Fibroblast of peridontal ligament (primary cell): ENCODE measurements at regions not wholly inside any gene's neighbourhood (a gene's known extent, or its start where the extent isn't known, plus 50 kb on each side); places are given as distances from the start of the nearest gene placed in this dataset.
A peak's percentile ranks its signal among the peaks of the same experiment; 100 is the strongest.

ENCODE experiments used
- DNase-seq: peaks from one replicate; pipeline ENCODE4 v3.0.0-alpha.2; 2010; ENCODE audit errors: extremely low read depth

DNA sequence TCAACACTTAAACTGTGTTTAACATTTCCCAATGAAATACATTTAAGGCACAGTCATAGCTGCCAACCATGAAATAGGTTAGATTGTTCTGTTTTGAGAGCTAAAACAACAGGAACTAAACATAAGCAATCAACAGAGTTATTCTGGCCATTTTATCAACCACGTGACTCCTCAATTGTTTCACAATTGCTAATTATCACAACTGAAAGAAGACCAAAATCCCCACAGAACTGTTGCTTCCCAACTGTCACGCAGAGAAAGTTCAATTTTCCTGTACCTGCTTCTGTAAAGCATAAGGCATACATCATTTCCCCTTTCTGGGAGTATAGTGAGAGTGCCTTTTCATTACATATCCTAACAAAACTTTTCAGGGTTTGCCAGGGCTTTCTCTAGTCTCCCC, 248.6 kb downstream of the EPHA4 start:
- no peak for DNase-seq

- DNase-seq: peak; percentile 22
Observed at GRCh38 chr2:221330436-221330835, 241.7 kb downstream of the EPHA4 start.

DNA sequence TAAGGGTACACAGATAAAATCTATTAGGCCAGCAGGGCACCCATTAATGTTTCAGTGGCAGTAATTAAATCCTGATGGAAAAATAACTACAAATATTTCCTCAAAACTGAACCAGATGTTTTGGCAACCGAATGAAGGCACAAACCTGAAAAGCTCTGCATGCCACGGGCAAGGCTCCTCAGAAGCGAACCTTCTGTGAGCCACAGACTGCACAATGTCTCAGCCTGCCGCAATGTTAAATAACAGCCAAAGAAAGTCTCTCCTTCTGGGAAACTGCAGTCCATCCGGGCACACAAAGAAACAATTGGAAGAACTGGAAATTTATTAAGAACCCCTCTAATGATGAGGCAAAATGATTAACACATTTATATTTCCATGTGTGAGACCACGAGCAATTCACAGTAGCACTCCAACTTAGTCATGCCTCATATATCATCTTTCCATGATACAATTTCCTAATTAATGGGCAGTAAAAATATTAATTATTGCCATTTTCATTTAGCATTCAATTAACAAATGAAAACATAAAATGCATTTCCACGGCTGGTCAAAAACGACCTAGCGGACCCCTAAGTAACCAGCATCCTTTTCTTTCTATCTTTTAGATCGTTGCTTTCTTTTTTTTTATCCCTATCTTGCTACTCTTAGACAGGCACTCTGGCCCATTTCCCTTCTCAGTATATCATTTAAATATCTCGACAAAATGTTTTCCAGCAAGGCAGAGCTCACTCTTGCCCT, 237.5 kb downstream of the EPHA4 start:
- DNase-seq: no peak

DNA sequence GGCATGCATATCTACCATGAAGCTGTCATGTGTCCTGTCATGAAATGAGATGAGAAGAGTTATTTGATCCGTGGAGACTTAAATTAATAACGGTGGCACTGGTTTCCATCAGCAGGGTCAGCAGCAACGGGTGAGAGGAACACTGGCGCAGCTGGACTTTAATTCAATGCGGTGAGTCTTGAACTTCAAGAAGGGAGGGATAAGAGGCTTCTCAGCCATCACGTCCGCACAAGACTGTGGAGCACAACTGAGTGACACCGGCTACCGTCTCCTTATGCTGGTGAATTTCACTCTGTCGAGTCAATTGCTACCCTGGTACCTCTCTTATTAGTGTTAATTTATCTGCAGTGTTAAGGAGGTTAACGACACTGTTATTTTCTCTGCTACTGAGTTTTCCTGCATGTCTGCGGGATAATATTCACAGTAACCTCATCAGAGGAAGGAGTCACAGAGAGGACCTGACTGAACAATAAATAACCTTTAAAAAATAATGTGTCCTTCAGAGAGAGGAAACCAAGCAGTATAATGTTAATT, 236.8 kb downstream of the EPHA4 start:
- DNase-seq: no peak

GRCh38 chr2:221336967-221337366, 235.1 kb downstream of the EPHA4 start:
- DNase-seq: no peak

DNA sequence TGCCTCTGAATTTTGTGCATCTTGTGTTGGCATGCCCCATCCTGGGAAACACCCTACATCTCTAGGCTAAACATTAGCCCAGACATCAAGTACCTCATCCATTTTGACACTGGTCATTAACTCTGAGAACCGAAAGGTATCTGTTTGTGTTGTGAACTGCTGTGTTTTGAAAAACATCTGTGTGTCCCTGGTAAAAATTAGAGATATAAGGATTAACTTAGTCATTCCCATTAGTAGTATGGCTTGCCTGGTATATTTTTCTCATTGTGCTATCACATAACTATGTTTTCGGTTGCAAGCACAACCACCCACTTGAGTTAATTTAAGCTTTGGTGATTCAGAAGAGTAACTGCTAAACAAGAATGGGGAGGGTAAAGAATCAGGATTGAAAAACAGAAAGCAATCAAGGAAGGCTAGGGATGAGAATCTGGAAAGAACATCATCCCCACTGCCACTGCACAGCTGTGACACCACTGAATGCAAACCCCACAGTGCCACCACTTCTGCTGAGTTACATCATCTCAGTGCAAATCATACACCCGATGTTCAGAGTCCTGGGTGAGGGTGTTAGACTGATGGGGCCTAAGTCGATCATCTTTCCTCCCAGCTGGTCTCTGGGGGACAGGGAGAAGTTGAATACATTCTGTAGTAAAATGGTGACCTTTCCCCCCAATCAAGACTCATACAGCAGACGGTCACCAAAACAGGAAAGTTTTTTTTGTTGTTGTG, 234.0 kb downstream of the EPHA4 start:
- no peak for DNase-seq

DNA sequence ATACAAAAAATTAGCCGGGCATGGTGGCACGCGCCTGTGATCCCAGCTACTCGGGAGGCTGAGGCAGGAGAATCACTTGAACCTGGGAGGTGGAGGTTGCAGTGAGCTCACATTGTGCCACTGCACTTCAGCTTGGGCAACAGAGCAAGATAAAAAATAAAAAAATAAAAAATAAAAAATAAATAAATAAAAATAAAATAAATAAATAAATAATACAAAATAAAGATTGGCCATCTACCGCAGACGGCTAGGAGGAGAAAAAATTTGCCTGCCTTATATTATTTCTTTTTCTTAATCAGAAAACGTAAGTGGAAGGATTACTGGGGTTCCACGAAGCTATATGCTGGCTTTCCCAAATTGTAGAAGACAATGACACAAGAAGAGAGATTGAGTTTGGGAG, 229.7 kb downstream of the EPHA4 start:
- DNase-seq: no peak

DNA sequence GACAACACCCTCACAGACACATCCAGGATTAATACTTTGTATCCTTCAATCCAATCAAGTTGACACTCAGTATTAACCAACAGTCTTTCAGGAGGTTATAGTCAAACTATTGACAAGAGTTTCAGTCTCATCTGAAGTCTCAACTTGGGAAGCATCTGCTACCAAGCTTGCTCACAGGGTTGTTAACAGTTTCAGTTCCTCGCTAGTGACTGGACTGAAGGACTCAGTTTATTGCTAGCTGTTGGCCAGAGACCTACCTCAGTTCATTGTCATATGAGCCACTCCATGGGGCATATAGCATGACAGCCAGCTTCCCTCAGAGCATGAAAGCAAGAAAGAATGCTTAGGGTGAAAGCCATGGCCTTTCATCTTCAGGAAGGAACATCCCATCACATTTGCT, 228.6 kb downstream of the EPHA4 start:
- DNase-seq: no peak

GRCh38 chr2:221345516-221345915, 226.6 kb downstream of the EPHA4 start:
- DNase-seq: no peak

DNA sequence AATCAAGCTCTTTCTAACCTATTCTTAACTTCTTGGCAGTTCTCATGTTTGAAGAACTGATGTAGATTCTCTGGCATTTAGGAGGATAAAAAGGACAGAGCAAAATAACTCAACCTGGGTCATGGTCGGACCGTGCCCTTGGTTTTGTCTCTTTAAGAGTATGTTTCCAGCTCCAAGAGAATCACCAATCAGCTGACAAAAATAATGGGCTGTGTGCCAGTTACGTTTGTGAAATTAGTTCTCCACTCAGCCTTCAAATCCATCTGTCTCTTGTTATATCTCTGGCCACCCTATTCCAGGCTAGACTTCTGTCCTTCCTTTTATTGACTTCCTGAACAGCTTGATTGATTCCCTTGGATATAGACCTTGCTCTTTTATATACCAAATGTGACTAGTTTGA, 225.7 kb downstream of the EPHA4 start:
- no peak for DNase-seq

- DNase-seq: no peak
Observed at GRCh38 chr2:221347471-221347870, 224.6 kb downstream of the EPHA4 start.

DNA sequence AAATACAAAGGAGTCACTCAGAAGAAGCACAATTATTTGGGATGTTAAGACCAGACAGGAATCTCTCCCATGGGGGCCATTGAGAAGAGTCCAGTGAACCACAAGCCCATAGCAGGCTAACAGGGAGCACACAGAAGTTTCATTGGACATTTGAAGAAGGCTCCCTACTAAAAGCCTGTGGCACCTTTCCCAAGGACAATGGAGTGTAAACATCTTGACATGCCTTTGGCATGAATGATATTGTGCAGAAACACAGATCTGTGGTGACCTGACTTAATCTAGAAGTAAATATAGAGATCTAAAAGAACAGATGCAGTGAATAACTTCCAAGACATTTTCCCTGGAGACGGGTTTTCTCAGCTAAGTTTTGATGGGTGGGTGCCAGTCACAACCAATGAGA, 221.5 kb downstream of the EPHA4 start:
- DNase-seq: peak; percentile 6

- DNase-seq: no peak
Observed at GRCh38 chr2:221353201-221353600, 218.9 kb downstream of the EPHA4 start.

DNA sequence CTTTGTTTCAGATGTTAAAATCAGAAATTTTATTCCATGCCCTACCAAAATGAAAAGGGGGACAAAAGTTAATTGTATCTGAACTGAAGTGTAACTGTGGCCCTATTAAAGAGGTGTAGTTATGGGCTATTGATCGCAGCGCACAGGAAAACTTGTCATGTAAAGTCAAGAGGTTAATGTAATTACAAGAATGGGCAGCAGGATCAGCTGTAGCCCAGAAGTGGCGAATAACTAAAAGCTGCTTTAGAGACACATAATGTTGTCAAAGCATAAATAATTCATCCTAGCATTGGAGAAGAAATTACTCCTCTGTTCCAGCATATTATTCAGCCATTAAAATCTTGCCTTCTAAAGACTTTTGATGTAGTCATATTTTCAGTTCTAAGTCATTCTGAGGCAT, 211.8 kb downstream of the EPHA4 start:
- no peak for DNase-seq

GRCh38 chr2:221360742-221361141, 211.4 kb downstream of the EPHA4 start:
- no peak for DNase-seq

- DNase-seq: no peak
Observed at GRCh38 chr2:221361633-221362032, 210.5 kb downstream of the EPHA4 start.

DNA sequence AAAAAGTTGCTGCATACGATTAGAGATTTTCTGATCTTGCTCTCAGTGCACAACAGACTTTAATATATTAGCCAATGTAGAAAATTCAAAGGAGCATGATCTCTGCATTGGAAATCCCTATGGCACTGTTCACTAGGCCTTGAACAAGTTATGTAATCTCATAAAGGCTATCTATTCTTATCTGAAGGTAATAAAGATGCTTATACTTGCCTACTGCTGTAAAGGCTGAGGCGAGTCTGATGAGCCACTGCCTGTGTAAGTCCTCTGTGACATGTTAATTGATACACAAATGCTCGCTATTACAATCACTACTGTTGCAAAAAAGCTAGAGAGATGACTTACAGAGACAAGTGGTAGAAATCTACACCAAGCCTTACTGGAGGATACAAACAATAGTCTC, 207.4 kb downstream of the EPHA4 start:
- no peak for DNase-seq
